ENCODE measurements at regions not wholly inside any gene's neighbourhood (a gene's known extent, or its start where the extent isn't known, plus 50 kb on each side); places are given as distances from the start of the nearest gene placed in this dataset.
"Not testable (repeated sequence)": the region's sequence is repeated elsewhere in the genome, so short reads cannot be mapped to it uniquely, and the experiment has no call there.

- DNase-seq (ENCODE audit: low spot score) (no peak), ATAC-seq (no peak)
- intact Hi-C loops (cut with DNase I): no loop called here
Observed at GRCh38 chr16:14002416-14002990, 68.6 kb upstream of the MRTFB start.

- peak; percentile 78 for ATAC-seq
- intact Hi-C loops (cut with DNase I): no loop called here
- DNase-seq (ENCODE audit: low spot score): peak; percentile 71
Observed at GRCh38 chr16:14003074-14003570, 68.0 kb upstream of the MRTFB start.

GRCh38 chr16:14004031-14004728, 66.9 kb upstream of the MRTFB start:
- intact Hi-C loops (cut with DNase I): no loop called here
- ATAC-seq (peak; percentile 91), DNase-seq (ENCODE audit: low spot score) (no peak)

DNA sequence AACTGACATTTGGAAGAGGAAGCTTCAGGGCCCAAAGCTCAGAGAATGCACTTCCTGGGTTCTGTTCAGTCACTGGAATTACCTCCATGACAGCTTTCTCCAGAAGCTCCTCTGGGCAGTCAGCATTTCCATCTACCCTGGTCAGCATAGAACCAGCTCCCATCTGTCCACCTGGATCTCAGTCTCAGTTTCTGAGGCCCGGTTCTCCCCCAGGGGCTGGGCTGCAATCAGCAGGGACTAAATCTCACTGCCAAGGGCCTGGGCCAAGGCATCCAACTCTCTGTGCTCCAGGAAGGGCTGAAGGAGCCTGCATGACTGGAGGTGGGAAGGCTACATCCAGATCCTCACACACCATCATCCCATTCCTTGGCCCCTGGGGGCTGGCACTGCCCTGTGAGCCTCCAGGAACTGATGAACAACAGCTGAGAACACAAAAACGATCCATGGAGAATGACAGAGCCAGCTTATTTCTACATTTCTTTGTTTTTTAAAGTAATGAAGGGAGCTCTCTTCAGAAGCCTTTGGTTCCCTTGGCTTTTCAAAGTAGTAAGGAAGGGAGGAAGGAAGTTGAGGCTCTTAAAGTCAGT, 66.3 kb upstream of the MRTFB start:
- DNase-seq (ENCODE audit: low spot score): no peak
- intact Hi-C loops (cut with DNase I): no loop called here
- peak; percentile 35 for ATAC-seq

- ATAC-seq (no peak), DNase-seq (ENCODE audit: low spot score) (no peak)
- intact Hi-C loops (cut with DNase I): no loop called here
Observed at GRCh38 chr16:14005335-14005734, 65.8 kb upstream of the MRTFB start.

DNA sequence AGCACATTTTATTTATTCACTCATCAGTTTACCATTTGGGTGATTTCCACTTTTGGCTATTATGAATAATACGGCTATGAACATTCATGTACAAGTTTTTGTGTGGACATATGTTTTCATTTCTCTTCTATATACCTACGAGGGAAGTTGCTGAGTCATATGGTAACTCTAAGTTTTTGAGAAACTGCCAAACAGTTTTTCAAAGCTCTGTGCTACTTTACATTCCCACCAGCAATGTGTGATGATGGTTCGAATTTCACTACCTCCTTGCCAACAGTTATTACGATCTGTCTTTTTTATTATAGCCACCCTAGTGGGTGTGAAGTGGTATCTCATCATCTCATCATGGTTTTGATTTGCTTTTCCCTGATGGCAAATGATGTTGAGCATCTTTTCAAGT, 63.7 kb upstream of the MRTFB start:
- intact Hi-C loops (cut with DNase I): no loop called here
- DNase-seq (ENCODE audit: low spot score) (no peak), ATAC-seq (no peak)

DNA sequence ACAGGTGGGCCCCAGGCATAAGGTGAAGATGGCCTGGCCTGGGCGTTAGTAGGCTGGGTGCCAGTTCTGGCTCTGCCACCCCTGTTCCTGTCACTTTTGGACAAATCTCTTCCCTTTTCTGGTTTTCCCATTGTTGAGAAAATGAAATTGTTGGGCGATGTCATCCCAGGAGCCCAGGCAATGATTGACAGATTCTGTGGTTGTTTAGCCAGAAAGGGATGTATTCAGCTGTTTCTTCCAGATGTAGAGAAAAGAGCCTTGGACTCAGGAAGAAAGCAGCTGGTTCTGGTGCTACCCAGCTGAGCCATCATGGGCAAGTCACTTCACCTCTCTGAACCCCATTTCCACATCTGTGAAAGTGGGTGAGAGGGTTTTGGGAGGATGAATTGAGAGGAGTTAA, 60.1 kb upstream of the MRTFB start:
- intact Hi-C loops (cut with DNase I): no loop called here
- ATAC-seq: no peak
- no peak for DNase-seq (ENCODE audit: low spot score)

GRCh38 chr16:14011846-14012245, 59.3 kb upstream of the MRTFB start:
- peak; percentile 19 for ATAC-seq
- intact Hi-C loops (cut with DNase I): no loop called here
- no peak for DNase-seq (ENCODE audit: low spot score)

- ATAC-seq: peak; percentile 47
- no peak for DNase-seq (ENCODE audit: low spot score)
Observed at GRCh38 chr16:14013145-14013570, 58.0 kb upstream of the MRTFB start.

DNA sequence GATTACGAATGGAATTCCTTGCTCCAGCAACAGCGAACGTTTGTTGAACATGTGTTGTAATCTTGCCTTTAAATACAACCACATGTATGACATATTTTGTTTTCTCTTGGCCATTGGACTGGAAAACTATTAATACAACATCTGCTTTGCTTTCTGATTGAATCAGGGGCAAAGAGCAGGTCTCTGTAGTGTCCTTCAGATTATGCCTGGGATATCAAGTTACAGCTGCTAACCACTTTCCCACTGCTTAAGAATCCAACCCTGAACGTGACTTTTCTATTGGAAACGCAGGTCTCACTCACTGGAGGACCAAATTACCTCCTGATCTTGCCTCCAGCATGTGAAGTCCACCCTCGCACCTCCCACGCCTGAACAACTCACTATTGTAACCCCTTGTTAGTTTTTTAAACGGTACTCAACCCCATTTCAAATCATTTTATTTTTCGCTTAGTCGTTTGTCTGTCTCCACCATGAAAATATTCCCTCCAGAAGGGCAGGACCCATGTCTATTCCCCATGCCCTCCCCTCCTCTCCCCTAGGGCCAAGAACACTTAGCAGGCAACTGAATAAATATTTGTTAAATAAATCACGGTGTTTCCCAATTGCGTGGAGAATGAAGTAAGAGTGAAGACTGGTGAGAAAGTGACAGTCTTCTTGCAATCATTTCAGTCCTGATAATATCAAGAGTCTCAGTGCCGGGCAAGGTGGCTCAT, 57.4 kb upstream of the MRTFB start:
- peak; percentile 95 for ATAC-seq
- intact Hi-C loops (cut with DNase I): no loop called here

More at GRCh38 chr16:14013145-14013570, 58.0 kb upstream of the MRTFB start:
- intact Hi-C loops (cut with DNase I): no loop called here

GRCh38 chr16:14014284-14014625, 56.9 kb upstream of the MRTFB start:
- DNase-seq (ENCODE audit: low spot score): no peak
- ATAC-seq: no peak
- intact Hi-C loops (cut with DNase I): no loop called here

More for the DNA sequence above, 57.4 kb upstream of the MRTFB start:
- DNase-seq (ENCODE audit: low spot score): no peak

DNA sequence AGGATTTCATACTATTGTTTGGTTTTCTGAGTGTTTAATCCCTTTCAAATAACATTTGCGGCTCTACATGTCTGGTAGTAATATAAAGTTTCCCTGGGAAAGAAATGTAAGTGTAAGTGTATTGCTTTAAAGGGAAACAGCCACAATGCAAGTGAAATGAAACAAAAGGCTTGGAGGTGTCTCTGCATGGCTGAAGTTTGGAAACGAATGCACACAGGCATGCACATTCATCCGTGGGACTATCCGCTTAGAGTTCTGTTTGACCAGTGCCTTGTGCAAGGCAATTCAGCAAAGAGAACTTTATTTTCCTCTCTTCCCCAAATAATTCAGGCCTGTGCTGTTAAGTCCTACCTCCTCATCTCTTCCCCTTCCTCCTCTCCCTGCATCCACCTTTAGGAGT, 56.1 kb upstream of the MRTFB start:
- no peak for ATAC-seq
- intact Hi-C loops (cut with DNase I): no loop called here

DNA sequence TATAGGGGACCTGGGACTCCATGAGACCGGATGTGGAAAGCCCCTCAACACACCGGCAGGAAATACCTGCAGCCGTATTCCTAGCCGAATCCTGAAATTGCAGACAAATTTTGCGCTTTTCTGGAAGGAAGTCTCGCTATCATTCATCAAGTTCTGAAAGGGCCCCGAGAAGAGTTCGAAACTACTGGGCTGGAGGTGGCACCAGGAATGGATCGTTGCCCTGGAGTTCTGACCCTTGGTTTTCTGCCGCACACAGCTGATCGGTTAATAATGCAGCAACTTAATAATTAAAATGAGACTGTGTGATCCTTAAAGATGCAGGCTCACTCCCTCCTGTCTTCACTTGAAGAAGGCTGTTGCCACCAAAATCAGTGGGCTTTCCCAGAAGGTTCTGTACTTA, 55.7 kb upstream of the MRTFB start:
- intact Hi-C loops (cut with DNase I): no loop called here
- DNase-seq (ENCODE audit: low spot score) (no peak), ATAC-seq (no peak)

More for the DNA sequence above, 56.1 kb upstream of the MRTFB start:
- DNase-seq (ENCODE audit: low spot score): no peak

DNA sequence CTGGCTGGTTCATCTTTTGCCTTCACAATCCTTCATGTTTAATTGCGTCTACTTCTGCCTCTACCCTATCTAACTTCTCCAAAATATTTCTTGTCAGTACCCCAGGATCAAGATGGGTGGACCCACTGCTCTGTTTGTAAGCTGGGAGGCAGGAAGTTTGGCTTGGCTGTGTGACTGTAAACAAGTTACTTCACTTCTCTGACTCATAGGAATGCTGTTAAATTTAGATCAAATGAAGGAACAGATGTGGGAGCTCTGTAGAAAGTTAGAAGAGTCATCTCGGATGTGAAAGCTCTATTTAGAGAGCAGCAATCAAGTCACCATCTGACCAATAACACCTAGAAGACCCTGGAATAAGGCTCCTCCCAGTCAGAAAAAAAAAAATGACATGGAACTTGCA, 55.2 kb upstream of the MRTFB start:
- ATAC-seq (no peak), DNase-seq (ENCODE audit: low spot score) (no peak)
- intact Hi-C loops (cut with DNase I): no loop called here

GRCh38 chr16:14016362-14016761, 54.8 kb upstream of the MRTFB start:
- DNase-seq (ENCODE audit: low spot score); intact Hi-C loops (cut with DNase I); ATAC-seq: not testable (repeated sequence)

DNA sequence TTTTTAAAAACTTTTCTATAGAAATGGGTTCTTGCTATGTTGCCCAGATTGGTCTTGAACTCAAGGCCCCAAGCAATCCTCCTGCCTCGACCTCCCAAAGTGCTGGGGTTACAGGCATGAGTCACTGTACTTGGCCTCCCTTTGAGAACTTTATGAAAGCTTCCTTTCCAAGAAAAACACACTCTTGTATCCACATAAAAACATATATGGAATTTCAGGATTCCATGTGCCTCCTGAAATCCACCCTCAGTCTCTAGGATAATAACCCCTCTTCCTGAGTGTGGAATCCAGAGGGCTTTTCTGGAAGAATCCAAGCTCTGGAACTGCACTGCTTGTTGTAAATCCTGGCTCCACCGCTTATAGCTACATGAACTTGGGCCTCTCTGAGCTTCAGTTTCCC, 53.2 kb upstream of the MRTFB start:
- DNase-seq (ENCODE audit: low spot score): no peak
- ATAC-seq: no peak
- intact Hi-C loops (cut with DNase I): no loop called here

DNA sequence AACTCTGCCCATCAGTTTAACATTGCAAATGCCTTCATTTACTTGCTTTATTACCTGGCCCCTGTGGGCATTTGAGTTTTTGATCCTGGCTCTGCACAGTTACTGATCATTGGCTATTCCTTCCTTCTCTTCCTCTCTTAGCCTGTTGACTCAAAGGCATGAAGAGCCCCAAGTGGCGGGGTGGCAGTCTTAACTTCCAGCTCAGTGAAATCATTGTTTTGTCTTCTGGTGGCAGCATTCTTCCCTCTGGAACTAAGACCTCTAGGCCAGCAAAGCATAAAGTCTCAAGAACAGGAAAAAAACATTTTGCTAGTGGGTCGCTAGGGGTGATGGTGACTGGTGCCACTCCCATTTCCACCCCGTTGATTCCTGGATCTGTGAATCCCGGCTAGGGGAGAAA, 52.3 kb upstream of the MRTFB start:
- intact Hi-C loops (cut with DNase I): no loop called here

DNA sequence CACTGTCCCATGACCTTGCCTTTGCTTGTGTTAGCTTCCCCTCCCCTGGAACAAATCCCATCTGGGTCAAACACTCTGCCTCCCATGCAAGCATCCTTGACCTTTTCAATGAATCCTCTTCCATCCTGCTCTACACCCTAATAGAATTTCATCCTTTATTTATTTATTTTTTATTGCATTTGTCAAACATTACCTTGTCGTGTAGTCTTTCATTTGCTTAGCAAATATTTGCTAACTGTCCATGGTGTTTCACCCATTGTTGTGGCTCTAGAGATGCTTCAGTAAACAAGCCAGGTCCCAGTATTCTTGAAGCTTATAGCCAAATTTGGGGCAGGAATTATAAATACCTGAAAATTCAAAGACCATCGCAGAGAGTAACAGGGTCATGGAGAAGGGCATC, 51.0 kb upstream of the MRTFB start:
- intact Hi-C loops (cut with DNase I): no loop called here
- DNase-seq (ENCODE audit: low spot score): no peak
- ATAC-seq: no peak

More for the DNA sequence above, 52.3 kb upstream of the MRTFB start:
- DNase-seq (ENCODE audit: low spot score): no peak
- no peak for ATAC-seq
